Fibroblast of lung (primary cell): ENCODE measurements at regions not wholly inside any gene's neighbourhood (a gene's known extent, or its start where the extent isn't known, plus 50 kb on each side); places are given as distances from the start of the nearest gene placed in this dataset.

Source experiments
- DNase-seq, 2 donors: peaks; one replicate each; pipeline versions ENCODE4 v3.0.0 to v3.0.0-alpha.2; 2010; ENCODE audit warnings: low read depth in 2 of 2
- H2AFZ ChIP-seq: 2 replicates; pipeline ENCODE4 v1.5.1; 2012; ENCODE audit warnings: low read length, control low read depth, inconsistent platforms
- H3K27ac ChIP-seq: 2 replicates; pipeline ENCODE4 v1.5.1; 2011; ENCODE audit warnings: low read length, control low read depth; ENCODE audit not compliant: insufficient read depth
- H3K27me3 ChIP-seq: 2 replicates; pipeline ENCODE4 v1.5.1; 2011; ENCODE audit warnings: mild to moderate bottlenecking, low read length; ENCODE audit not compliant: control insufficient read depth, insufficient read depth
- H3K36me3 ChIP-seq: 2 replicates; pipeline ENCODE4 v1.5.1; 2011; ENCODE audit warnings: low read length; ENCODE audit not compliant: control insufficient read depth, insufficient read depth
- H3K4me1 ChIP-seq: 2 replicates; pipeline ENCODE4 v1.5.1; 2011; ENCODE audit warnings: low read length; ENCODE audit not compliant: control insufficient read depth, insufficient read depth; ENCODE audit errors: extremely low read depth
- H3K4me2 ChIP-seq: 2 replicates; pipeline ENCODE4 v1.5.1; 2011; ENCODE audit warnings: low read length, control low read depth; ENCODE audit not compliant: insufficient read depth; ENCODE audit errors: extremely low read depth
- H3K4me3 ChIP-seq, 4 experiments: fragments of 200-600 bp in 1 of 4; sonication (generic) in 1 of 4; replicated peaks in 1 of 4; 2 replicates each; pipeline ENCODE4 v1.5.1; 2011 to 2016; ENCODE audit warnings: low read length in 4 of 4, low read depth in 3 of 4, mild to moderate bottlenecking in 3 of 4, control low read depth in 2 of 4, inconsistent platforms in 1 of 4, mixed read lengths in 1 of 4; ENCODE audit not compliant: insufficient read depth in 1 of 4; ENCODE audit errors: control extremely low read depth in 1 of 4
- H3K79me2 ChIP-seq: 2 replicates; pipeline ENCODE4 v1.5.1; 2012; ENCODE audit warnings: mild to moderate bottlenecking, low read length, inconsistent platforms; ENCODE audit not compliant: control insufficient read depth, insufficient read depth
- H3K9ac ChIP-seq: 2 replicates; pipeline ENCODE4 v1.5.1; 2011; ENCODE audit warnings: mild to moderate bottlenecking, low read length, control low read depth; ENCODE audit not compliant: insufficient read depth
- H3K9me3 ChIP-seq: 2 replicates; pipeline ENCODE4 v1.5.1; 2012; ENCODE audit warnings: low read depth, low read length; ENCODE audit not compliant: control insufficient read depth, insufficient read depth
- H4K20me1 ChIP-seq: 2 replicates; pipeline ENCODE4 v1.5.1; 2011; ENCODE audit warnings: low read length; ENCODE audit not compliant: control insufficient read depth, insufficient read depth; ENCODE audit errors: extremely low read depth
- EZH2 ChIP-seq: IDR thresholded peaks from 2 replicates; pipeline ENCODE4 v1.5.1; 2012; ENCODE audit warnings: low read length, control low read depth, mild to moderate bottlenecking; ENCODE audit errors: missing control alignments
- TF ChIP-seq, protein P1 (sequence below), 2 donors: IDR thresholded peaks in 1 of 2; conservative IDR thresholded peaks in 1 of 2; 1 replicate in 1 of 2; 2 replicates in 1 of 2; pipeline ENCODE4 v1.5.1; 2011 to 2012; ENCODE audit warnings: low read length in 2 of 2, control low read depth in 1 of 2, inconsistent platforms in 1 of 2, low read depth in 1 of 2, mild to moderate bottlenecking in 1 of 2

DNA sequence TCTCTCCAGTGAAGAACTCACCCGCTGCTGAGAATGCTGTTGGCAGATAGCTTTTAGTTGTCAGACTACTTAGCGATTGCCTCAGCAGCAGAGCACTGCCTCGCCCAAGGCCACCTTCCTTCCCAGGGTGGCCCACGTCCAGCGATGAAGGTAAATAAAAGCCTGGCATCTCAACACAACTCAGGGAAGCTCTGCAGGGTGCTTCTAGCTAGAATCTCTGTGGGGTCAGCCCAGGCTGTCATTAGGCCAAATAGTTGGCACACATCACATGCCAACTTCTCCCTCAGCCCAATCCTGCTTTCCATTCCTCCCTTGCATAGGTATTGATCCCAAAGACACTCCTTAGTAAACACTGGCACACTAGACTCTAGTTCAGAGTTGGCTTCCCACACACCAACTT lies 368.1 kb upstream of the TMTC1 start:
- Histone ChIP-seq H3K4me3 (no peak overlapping the region), H3K27me3 (no peaks in the 10 kb centered on the region), H3K4me1 (no peaks in the 10 kb centered on the region), H3K79me2 (no peaks in the 10 kb centered on the region), H3K27ac (no peak overlapping the region), H3K9ac (no peak overlapping the region), H3K36me3 (no peaks in the 10 kb centered on the region), H2AFZ (no peak overlapping the region), H3K9me3 (no peaks in the 10 kb centered on the region), H3K4me2 (no peak overlapping the region), H4K20me1 (no peaks in the 10 kb centered on the region)
- no peak for DNase-seq
- no peak for TF ChIP-seq EZH2
- TF ChIP-seq, protein P1, sequence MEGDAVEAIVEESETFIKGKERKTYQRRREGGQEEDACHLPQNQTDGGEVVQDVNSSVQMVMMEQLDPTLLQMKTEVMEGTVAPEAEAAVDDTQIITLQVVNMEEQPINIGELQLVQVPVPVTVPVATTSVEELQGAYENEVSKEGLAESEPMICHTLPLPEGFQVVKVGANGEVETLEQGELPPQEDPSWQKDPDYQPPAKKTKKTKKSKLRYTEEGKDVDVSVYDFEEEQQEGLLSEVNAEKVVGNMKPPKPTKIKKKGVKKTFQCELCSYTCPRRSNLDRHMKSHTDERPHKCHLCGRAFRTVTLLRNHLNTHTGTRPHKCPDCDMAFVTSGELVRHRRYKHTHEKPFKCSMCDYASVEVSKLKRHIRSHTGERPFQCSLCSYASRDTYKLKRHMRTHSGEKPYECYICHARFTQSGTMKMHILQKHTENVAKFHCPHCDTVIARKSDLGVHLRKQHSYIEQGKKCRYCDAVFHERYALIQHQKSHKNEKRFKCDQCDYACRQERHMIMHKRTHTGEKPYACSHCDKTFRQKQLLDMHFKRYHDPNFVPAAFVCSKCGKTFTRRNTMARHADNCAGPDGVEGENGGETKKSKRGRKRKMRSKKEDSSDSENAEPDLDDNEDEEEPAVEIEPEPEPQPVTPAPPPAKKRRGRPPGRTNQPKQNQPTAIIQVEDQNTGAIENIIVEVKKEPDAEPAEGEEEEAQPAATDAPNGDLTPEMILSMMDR (conservative IDR thresholded peaks at IDR 0.05 in 1 of 2, IDR thresholded peaks at IDR 0.05 in 1 of 2; ENCODE audit: low read depth in 1 of 2, low read length in 2 of 2): no peak

DNA sequence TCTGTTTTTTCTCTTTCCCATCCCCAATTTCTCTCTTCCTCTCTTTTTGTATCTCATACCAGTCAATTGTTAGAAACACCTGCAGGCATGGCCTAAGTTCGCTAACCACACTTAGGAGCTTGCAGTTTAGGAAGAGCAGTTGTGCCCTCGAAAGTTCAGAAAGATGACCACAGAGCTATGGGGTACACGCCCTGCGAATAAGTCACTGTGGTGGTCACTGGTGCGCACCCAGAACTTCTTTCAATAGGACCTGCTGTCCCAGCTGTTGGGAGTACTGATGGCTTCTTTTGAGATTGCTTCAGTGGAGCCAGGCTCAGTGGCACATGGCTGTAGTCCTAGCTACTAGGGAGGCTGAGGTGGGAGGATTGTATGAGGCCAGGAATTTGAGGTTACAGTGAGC lies 362.8 kb upstream of the TMTC1 start:
- H3K4me1 ChIP-seq: no peaks in the 10 kb centered on the region
- H3K4me3 ChIP-seq: no peak overlapping the region
- no peak overlapping the region for H3K4me2 ChIP-seq
- no peak overlapping the region for H2AFZ ChIP-seq
- no peaks in the 10 kb centered on the region for H3K9me3 ChIP-seq
- no peaks in the 10 kb centered on the region for H3K36me3 ChIP-seq
- no peaks in the 10 kb centered on the region for H3K79me2 ChIP-seq
- no peaks in the 10 kb centered on the region for H4K20me1 ChIP-seq
- no peak overlapping the region for H3K27ac ChIP-seq
- no peaks in the 10 kb centered on the region for H3K27me3 ChIP-seq
- H3K9ac ChIP-seq: no peak overlapping the region
- no peak for DNase-seq
- TF ChIP-seq, protein P1 (conservative IDR thresholded peaks at IDR 0.05 in 1 of 2, IDR thresholded peaks at IDR 0.05 in 1 of 2; ENCODE audit: low read depth in 1 of 2, low read length in 2 of 2): no peak
- TF ChIP-seq EZH2: no peak

DNA sequence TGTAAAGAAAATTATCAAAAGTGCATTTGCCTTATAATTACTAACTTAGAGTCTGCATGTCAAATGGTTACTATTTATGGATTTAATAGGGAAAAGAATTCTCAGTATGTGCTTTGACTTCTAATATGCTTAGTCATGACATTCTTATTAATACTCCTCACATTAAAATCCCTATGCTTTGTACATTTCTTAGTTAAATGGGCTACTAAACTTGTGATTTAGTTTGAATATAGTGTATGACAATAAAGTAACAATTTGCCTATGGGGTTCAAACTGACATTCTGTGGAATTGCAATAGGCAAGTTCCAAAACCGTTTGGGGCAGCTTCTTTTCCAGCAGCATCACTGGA lies 361.9 kb upstream of the TMTC1 start:
- no peaks in the 10 kb centered on the region for H3K79me2 ChIP-seq
- no peak overlapping the region for H3K4me3 ChIP-seq
- no peaks in the 10 kb centered on the region for H3K27me3 ChIP-seq
- no peak overlapping the region for H3K27ac ChIP-seq
- TF ChIP-seq, protein P1 (conservative IDR thresholded peaks at IDR 0.05 in 1 of 2, IDR thresholded peaks at IDR 0.05 in 1 of 2; ENCODE audit: low read depth in 1 of 2, low read length in 2 of 2): no peak
- TF ChIP-seq EZH2: no peak
- H2AFZ ChIP-seq: no peak overlapping the region
- no peak overlapping the region for H3K4me2 ChIP-seq
- peak in 1 of 2 donors; percentile 53 for DNase-seq
- H3K36me3 ChIP-seq: no peaks in the 10 kb centered on the region
- no peaks in the 10 kb centered on the region for H3K9me3 ChIP-seq
- no peaks in the 10 kb centered on the region for H3K4me1 ChIP-seq
- no peaks in the 10 kb centered on the region for H4K20me1 ChIP-seq
- no peak overlapping the region for H3K9ac ChIP-seq
